ENCODE measurements at regions not wholly inside any gene's neighbourhood (a gene's known extent, or its start where the extent isn't known, plus 50 kb on each side); places are given as distances from the start of the nearest gene placed in this dataset.
"Not testable (repeated sequence)": the region's sequence is repeated elsewhere in the genome, so short reads cannot be mapped to it uniquely, and the experiment has no call there.

GRCh38 chr6:18039481-18039880 lies 52.0 kb upstream of the KIF13A start:
- Histone ChIP-seq H3K9me3 (ENCODE audit: control insufficient read depth, insufficient read depth, low read depth, low read length) (no peaks in the 10 kb centered on the region), H3K36me3 (ENCODE audit: control insufficient read depth in 2 of 2, insufficient read depth in 1 of 2, low read length in 2 of 2) (no peaks in the 10 kb centered on the region), H3K4me3 (ENCODE audit: low read depth, low read length) (no peak overlapping the region), H3K4me1 (ENCODE audit: control insufficient read depth, insufficient read depth, low read length) (no peaks in the 10 kb centered on the region), H3K27ac (ENCODE audit: extremely low read depth, low read depth, low read length) (no peak overlapping the region)
- ChIA-PET POLR2A (no interaction called here), CTCF (no interaction called here)
- TF ChIP-seq SP3 (tag by site-specific recombination; IDR thresholded peaks at IDR 0.05) (no peak), TRIM28 (IDR thresholded peaks at IDR 0.05; ENCODE audit: borderline replicate concordance, low read length) (no peak), ZBTB7A (tag by site-specific recombination; IDR thresholded peaks at IDR 0.05; ENCODE audit: low read depth) (no peak), SCRT2 (tag by site-specific recombination; IDR thresholded peaks at IDR 0.05) (no peak), OVOL3 (tag by site-specific recombination; IDR thresholded peaks at IDR 0.05) (no peak), ZNF837 (tag by site-specific recombination; IDR thresholded peaks at IDR 0.05) (no peak), ZNF510 (tag by site-specific recombination; IDR thresholded peaks at IDR 0.05; ENCODE audit: insufficient replicate concordance) (no peak), PRDM6 (tag by site-specific recombination; IDR thresholded peaks at IDR 0.05) (no peak), ZSCAN30 (tag by site-specific recombination; IDR thresholded peaks at IDR 0.05) (no peak), ZNF112 (tag by site-specific recombination; IDR thresholded peaks at IDR 0.05) (no peak), ZNF350 (tag by site-specific recombination; IDR thresholded peaks at IDR 0.05) (no peak), ZNF324 (tag by site-specific recombination; IDR thresholded peaks at IDR 0.05) (no peak), ZNF266 (tag by site-specific recombination; IDR thresholded peaks at IDR 0.05; ENCODE audit: low read depth) (no peak)
- TF ChIP-seq, protein P1, sequence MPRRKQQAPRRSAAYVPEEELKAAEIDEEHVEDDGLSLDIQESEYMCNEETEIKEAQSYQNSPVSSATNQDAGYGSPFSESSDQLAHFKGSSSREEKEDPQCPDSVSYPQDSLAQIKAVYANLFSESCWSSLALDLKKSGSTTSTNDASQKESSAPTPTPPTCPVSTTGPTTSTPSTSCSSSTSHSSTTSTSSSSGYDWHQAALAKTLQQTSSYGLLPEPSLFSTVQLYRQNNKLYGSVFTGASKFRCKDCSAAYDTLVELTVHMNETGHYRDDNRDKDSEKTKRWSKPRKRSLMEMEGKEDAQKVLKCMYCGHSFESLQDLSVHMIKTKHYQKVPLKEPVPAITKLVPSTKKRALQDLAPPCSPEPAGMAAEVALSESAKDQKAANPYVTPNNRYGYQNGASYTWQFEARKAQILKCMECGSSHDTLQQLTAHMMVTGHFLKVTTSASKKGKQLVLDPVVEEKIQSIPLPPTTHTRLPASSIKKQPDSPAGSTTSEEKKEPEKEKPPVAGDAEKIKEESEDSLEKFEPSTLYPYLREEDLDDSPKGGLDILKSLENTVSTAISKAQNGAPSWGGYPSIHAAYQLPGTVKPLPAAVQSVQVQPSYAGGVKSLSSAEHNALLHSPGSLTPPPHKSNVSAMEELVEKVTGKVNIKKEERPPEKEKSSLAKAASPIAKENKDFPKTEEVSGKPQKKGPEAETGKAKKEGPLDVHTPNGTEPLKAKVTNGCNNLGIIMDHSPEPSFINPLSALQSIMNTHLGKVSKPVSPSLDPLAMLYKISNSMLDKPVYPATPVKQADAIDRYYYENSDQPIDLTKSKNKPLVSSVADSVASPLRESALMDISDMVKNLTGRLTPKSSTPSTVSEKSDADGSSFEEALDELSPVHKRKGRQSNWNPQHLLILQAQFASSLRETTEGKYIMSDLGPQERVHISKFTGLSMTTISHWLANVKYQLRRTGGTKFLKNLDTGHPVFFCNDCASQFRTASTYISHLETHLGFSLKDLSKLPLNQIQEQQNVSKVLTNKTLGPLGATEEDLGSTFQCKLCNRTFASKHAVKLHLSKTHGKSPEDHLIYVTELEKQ (tag by site-specific recombination; IDR thresholded peaks at IDR 0.05; ENCODE audit: borderline replicate concordance): no peak
- TF ChIP-seq, protein P2, sequence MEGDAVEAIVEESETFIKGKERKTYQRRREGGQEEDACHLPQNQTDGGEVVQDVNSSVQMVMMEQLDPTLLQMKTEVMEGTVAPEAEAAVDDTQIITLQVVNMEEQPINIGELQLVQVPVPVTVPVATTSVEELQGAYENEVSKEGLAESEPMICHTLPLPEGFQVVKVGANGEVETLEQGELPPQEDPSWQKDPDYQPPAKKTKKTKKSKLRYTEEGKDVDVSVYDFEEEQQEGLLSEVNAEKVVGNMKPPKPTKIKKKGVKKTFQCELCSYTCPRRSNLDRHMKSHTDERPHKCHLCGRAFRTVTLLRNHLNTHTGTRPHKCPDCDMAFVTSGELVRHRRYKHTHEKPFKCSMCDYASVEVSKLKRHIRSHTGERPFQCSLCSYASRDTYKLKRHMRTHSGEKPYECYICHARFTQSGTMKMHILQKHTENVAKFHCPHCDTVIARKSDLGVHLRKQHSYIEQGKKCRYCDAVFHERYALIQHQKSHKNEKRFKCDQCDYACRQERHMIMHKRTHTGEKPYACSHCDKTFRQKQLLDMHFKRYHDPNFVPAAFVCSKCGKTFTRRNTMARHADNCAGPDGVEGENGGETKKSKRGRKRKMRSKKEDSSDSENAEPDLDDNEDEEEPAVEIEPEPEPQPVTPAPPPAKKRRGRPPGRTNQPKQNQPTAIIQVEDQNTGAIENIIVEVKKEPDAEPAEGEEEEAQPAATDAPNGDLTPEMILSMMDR (tag by site-specific recombination; IDR thresholded peaks at IDR 0.05): no peak
- TF ChIP-seq, protein P3, sequence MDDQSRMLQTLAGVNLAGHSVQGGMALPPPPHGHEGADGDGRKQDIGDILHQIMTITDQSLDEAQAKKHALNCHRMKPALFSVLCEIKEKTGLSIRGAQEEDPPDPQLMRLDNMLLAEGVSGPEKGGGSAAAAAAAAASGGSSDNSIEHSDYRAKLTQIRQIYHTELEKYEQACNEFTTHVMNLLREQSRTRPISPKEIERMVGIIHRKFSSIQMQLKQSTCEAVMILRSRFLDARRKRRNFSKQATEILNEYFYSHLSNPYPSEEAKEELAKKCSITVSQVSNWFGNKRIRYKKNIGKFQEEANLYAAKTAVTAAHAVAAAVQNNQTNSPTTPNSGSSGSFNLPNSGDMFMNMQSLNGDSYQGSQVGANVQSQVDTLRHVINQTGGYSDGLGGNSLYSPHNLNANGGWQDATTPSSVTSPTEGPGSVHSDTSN (CRISPR knock-in tag; IDR thresholded peaks at IDR 0.05): no peak

GRCh38 chr6:18038235-18038634 lies 50.8 kb upstream of the KIF13A start:
- H3K36me3 ChIP-seq (ENCODE audit: control insufficient read depth in 2 of 2, insufficient read depth in 1 of 2, low read length in 2 of 2); H3K9me3 ChIP-seq (ENCODE audit: control insufficient read depth, insufficient read depth, low read depth, low read length); H3K4me1 ChIP-seq (ENCODE audit: control insufficient read depth, insufficient read depth, low read length); CTCF ChIA-PET; H3K27ac ChIP-seq (ENCODE audit: extremely low read depth, low read depth, low read length); POLR2A ChIA-PET; H3K4me3 ChIP-seq (ENCODE audit: low read depth, low read length): not testable (repeated sequence)
